ENCODE measurements at regions not wholly inside any gene's neighbourhood (a gene's known extent, or its start where the extent isn't known, plus 50 kb on each side); places are given as distances from the start of the nearest gene placed in this dataset.

DNA sequence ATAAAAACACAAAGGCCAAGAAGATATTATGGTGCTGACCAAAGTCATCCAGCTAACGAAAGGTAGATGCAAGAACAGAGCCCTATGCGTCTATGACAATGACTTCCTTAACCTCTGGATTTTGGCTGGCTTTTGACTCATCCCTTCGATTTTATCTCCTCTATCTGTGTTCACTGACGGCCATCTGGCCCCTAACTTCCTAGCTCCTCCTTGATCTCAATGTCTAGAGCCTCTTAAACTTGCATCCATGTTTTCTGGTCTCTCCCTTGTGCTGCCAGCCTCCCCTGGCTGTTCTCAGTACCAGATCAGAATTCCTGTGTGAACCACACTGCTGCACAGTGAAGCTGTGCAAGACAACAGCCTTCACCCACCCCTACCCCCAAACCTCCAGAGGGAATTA lies 452.9 kb downstream of the UTRN start:
- H3K9me2 ChIP-seq (ENCODE audit: insufficient read depth): no peaks in the 10 kb centered on the region
- no peaks in the 10 kb centered on the region for H3K36me3 ChIP-seq (ENCODE audit: insufficient read depth)
- no peak for ATAC-seq
- Mint-ChIP-seq H3K4me3 (no peak overlapping the region), H3K27ac (peak overlapping the region; percentile 72), H3K27me3 (ENCODE audit: insufficient read depth, low read depth, poor library complexity) (no peaks in the 10 kb centered on the region), H3K4me1 (peaks cover 7% of the 10 kb centered on the region; the same call in 2 of the 3 replicates), H3K9me3 (no peaks in the 10 kb centered on the region), H3K36me3 (ENCODE audit: low read depth) (0 out of 3 replicates have a peak, but pooled peaks cover 5% of the 10 kb centered on the region)
- H3K79me2 ChIP-seq (replicated peaks; ENCODE audit: insufficient read depth): no peaks in the 10 kb centered on the region
- H3K27me3 ChIP-seq (ENCODE audit: insufficient read depth): no peaks in the 10 kb centered on the region
- H3K27ac ChIP-seq (ENCODE audit: low read depth): no peak overlapping the region
- H3F3A ChIP-seq (replicated peaks; ENCODE audit: low read depth): no peaks in the 10 kb centered on the region
- H2AFZ ChIP-seq: no peak overlapping the region
- DNase-seq (ENCODE audit: low spot score): no peak
- TF ChIP-seq, protein P1, sequence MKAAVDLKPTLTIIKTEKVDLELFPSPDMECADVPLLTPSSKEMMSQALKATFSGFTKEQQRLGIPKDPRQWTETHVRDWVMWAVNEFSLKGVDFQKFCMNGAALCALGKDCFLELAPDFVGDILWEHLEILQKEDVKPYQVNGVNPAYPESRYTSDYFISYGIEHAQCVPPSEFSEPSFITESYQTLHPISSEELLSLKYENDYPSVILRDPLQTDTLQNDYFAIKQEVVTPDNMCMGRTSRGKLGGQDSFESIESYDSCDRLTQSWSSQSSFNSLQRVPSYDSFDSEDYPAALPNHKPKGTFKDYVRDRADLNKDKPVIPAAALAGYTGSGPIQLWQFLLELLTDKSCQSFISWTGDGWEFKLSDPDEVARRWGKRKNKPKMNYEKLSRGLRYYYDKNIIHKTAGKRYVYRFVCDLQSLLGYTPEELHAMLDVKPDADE (IDR thresholded peaks at IDR 0.05): no peak
- TF ChIP-seq EZH2phosphoT487 (IDR thresholded peaks at IDR 0.05; ENCODE audit: unreplicated experiment) (no peak), CREB1 (CRISPR knock-in tag; IDR thresholded peaks at IDR 0.05; ENCODE audit: low read depth) (no peak), ZNF331 (CRISPR knock-in tag; IDR thresholded peaks at IDR 0.05; ENCODE audit: low read depth) (no peak), EZH2 (IDR thresholded peaks at IDR 0.05; ENCODE audit: low read depth, unreplicated experiment) (no peak)
- H4K20me1 ChIP-seq (replicated peaks; ENCODE audit: insufficient read depth): no peaks in the 10 kb centered on the region
- no peaks in the 10 kb centered on the region for H3K4me1 ChIP-seq (ENCODE audit: insufficient read depth)
- no peak overlapping the region for H3K4me3 ChIP-seq
- no peak overlapping the region for H3K4me2 ChIP-seq

DNA sequence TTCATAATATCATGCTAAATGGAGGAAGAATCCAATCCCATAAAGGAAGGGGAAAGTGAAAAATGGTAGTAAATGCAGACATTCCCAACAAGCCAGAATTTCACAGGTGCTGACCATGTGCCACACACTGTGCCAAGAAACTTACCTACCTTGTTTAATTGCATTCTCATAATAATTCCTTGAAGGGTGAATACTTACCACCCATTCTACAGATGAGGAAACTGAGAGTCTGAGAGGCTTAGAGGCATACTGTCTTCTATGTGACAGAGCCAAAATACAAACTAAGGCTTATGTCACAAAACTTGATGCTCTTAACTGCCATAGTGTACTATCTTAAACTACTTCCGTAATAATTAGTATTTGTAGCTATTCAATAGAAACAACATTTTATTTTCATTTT lies 454.7 kb downstream of the UTRN start:
- no peaks in the 10 kb centered on the region for H3K27me3 Mint-ChIP-seq (ENCODE audit: insufficient read depth, low read depth, poor library complexity)
- H3K27ac Mint-ChIP-seq: no peak overlapping the region
- H3K4me1 Mint-ChIP-seq: peaks cover 13% of the 10 kb centered on the region
- H3K36me3 Mint-ChIP-seq (ENCODE audit: low read depth): no peaks in the 10 kb centered on the region
- ATAC-seq: no peak
- no peak for DNase-seq (ENCODE audit: low spot score)
- H3K4me1 ChIP-seq (ENCODE audit: insufficient read depth): peaks cover 5% of the 10 kb centered on the region; the same call in 1 of the 2 replicates
- no peak overlapping the region for H3K4me3 Mint-ChIP-seq
- H2AFZ ChIP-seq: no peak overlapping the region
- no peaks in the 10 kb centered on the region for H3F3A ChIP-seq (replicated peaks; ENCODE audit: low read depth)
- H3K27me3 ChIP-seq (ENCODE audit: insufficient read depth): no peaks in the 10 kb centered on the region
- H3K79me2 ChIP-seq (replicated peaks; ENCODE audit: insufficient read depth): no peaks in the 10 kb centered on the region
- H3K9me2 ChIP-seq (ENCODE audit: insufficient read depth): no peaks in the 10 kb centered on the region
- H3K9me3 Mint-ChIP-seq: no peaks in the 10 kb centered on the region
- H3K4me3 ChIP-seq: no peak overlapping the region
- H3K36me3 ChIP-seq (ENCODE audit: insufficient read depth): no peaks in the 10 kb centered on the region
- H3K4me2 ChIP-seq: no peak overlapping the region
- H4K20me1 ChIP-seq (replicated peaks; ENCODE audit: insufficient read depth): no peaks in the 10 kb centered on the region
- H3K27ac ChIP-seq (ENCODE audit: low read depth): no peak overlapping the region
- TF ChIP-seq ZNF114 (CRISPR knock-in tag; IDR thresholded peaks at IDR 0.05): no peak
- no peak for TF ChIP-seq NANOG (IDR thresholded peaks at IDR 0.05; ENCODE audit: borderline replicate concordance)
- TF ChIP-seq, protein P1 (IDR thresholded peaks at IDR 0.05): no peak
- TF ChIP-seq POLR2AphosphoS5 (IDR thresholded peaks at IDR 0.05; ENCODE audit: low read depth): no peak
- TF ChIP-seq, protein P2, sequence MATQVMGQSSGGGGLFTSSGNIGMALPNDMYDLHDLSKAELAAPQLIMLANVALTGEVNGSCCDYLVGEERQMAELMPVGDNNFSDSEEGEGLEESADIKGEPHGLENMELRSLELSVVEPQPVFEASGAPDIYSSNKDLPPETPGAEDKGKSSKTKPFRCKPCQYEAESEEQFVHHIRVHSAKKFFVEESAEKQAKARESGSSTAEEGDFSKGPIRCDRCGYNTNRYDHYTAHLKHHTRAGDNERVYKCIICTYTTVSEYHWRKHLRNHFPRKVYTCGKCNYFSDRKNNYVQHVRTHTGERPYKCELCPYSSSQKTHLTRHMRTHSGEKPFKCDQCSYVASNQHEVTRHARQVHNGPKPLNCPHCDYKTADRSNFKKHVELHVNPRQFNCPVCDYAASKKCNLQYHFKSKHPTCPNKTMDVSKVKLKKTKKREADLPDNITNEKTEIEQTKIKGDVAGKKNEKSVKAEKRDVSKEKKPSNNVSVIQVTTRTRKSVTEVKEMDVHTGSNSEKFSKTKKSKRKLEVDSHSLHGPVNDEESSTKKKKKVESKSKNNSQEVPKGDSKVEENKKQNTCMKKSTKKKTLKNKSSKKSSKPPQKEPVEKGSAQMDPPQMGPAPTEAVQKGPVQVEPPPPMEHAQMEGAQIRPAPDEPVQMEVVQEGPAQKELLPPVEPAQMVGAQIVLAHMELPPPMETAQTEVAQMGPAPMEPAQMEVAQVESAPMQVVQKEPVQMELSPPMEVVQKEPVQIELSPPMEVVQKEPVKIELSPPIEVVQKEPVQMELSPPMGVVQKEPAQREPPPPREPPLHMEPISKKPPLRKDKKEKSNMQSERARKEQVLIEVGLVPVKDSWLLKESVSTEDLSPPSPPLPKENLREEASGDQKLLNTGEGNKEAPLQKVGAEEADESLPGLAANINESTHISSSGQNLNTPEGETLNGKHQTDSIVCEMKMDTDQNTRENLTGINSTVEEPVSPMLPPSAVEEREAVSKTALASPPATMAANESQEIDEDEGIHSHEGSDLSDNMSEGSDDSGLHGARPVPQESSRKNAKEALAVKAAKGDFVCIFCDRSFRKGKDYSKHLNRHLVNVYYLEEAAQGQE (IDR thresholded peaks at IDR 0.05; ENCODE audit: unreplicated experiment): no peak
- no peak for TF ChIP-seq EZH2 (IDR thresholded peaks at IDR 0.05; ENCODE audit: low read depth, unreplicated experiment)
- TF ChIP-seq STAT1 (IDR thresholded peaks at IDR 0.05; ENCODE audit: unreplicated experiment): no peak
- TF ChIP-seq EZH2phosphoT487 (IDR thresholded peaks at IDR 0.05; ENCODE audit: unreplicated experiment): no peak
- TF ChIP-seq CREB1 (CRISPR knock-in tag; IDR thresholded peaks at IDR 0.05; ENCODE audit: low read depth): no peak

All from GM23338 (cell line).